ENCODE measurements at regions not wholly inside any gene's neighbourhood (a gene's known extent, or its start where the extent isn't known, plus 50 kb on each side); places are given as distances from the start of the nearest gene placed in this dataset.

GRCh38 chr5:112625689-112626438 is 111.8 kb upstream of the APC start:
- no peak for DNase-seq (ENCODE audit: low read depth)

DNA sequence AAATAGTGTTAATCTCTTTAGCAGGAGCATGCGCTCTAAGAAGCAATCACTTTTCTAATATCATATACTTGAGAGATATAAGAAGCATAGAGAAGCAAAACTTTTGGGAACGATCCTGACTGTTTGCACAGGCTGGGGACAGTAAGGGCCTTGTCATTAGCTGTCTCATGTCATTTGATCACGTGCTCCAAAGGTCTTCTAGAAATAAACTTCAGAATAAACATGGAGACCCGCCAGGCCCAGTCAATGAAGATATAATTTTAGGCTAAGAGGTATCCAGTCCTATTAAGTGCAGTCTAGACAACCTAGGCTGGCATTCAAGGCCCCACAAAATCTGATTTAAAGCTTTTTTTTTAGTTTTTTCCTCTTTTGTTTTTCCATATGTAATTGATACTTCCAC is 111.0 kb upstream of the APC start:
- no peak for DNase-seq (ENCODE audit: low read depth)

DNA sequence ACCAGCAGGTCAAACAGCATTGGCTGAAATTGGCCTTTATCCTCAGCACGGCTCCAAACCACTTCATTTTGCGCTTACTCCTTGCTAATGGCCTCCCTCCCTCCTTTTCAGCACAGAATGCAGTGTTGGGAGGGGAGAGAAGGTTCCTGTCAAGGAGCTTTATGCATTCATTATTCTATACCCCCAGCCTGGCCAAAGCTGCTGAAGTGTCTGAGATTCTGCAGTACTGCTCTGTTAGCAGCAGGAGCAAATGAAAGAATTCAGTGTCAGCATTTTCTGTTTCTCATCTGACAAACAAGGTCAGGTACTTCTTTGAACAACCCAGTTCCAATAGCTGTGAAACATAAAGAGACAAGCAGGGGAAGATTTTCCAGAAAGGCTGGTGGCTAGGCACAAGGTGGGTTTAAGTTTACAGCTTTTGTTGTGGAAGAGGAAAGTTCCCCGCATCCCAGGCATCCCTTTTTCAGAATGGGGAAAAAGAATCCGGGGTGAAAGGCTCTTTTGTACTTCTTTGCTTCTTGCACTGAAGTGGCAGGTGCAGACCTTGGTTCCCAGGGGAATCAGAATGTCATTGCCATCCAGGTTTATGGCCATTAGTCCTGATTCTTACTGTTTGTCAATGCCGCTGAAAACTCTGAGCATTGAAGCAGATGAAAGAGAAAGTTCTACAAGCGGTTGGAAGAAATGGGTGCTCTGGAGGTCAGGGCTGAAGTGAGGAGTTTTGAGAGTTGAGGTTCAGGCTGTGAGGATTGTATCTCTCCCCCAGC is 109.3 kb upstream of the APC start:
- no peak for DNase-seq (ENCODE audit: low read depth)

DNA sequence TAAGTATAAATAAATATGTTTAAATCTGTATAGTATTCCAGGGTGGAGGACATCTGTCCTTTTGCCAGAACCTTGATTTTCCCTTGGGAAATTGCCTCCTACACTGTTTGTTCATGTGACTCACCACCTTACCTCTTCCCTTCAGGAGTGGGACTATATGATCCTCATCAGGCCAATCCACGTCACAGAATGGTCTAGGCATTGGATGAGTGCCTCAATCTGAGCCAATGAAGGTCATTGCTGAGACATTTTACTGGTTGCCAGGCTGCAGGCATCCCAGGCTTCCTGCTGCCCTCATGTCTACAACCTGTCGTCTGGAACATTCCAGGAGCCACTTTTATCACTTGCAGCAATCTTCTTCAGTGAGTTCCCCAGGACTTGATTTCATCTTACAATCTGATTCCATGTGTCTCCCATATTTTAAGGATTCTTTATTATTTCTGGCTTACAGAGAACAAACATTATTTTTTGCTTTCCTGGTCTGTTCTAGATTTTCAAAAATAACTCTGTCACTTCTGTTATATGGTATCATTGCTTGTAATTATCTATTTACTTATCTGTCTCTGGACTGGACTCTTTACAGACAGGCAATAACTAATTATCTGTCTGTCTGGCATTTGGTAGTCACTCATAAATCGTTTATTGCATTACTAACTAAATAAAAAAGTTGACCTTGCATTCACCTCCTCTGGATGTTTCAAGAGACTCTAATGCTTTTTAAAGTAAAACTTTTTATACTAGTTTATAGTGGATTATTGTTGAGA is 107.3 kb upstream of the APC start:
- DNase-seq (ENCODE audit: low read depth) = no peak

DNA sequence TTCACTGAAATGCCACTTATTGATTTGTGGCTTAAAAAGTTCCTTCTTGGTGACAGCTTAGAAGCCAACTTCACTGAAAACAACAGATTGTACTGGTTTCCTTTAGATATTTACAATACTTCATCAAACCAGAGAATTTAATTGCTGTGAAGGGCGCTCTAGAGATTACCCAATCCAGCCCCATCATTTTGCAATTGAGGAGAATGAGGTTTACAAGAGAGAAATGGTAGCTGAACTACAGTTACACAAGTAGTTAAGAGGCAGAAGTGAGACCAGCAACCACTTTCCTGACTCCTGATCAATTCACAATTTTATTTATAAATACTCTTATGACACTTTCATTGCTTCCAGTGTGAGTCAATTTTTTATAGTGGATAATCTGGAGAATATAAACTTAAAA is 103.5 kb upstream of the APC start:
- no peak for DNase-seq (ENCODE audit: low read depth)

- no peak for DNase-seq (ENCODE audit: low read depth)
These were observed 102.9 kb upstream of the APC start for GRCh38 chr5:112634796-112635195.

DNA sequence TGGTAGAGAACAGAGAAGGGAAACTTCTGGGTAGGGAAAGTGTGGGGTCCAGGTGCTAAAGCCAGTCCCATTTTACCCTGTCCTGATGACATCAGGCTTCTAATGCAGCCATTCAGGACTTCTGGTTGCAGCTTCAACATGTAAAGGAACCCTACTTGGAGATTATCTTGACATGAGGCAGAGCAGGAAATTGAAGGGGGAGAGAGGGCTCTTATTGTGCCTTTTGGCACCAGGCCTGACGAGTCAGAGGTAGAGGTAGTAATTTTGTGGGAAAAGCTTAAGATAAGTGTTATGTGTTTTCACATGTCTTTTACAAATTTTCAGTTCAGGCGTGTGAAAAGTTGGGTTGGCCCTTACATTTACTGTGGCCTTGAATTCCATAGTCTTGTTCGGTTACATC is 102.4 kb upstream of the APC start:
- no peak for DNase-seq (ENCODE audit: low read depth)

GRCh38 chr5:112635771-112636731 is 101.6 kb upstream of the APC start:
- no peak for DNase-seq (ENCODE audit: low read depth)

DNA sequence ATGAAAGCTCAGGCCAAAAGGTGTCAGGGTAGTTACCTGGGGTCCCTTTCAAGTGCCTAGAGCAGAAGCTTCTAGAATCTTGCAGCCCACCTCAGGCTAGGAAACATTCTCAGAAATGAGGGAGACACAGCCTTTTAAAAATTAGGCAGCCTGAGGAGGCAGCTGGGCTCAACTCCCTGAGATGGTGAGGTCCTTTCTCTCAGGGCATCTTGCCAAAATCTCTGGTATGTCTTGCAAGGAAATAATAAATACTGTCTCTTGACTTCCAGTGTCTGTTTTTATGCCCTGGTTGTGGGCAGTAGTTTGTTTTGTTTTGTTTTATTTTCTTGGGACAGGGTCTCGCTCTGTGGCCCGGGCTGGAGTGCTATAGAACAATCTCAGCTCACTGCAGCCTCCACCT is 100.9 kb upstream of the APC start:
- no peak for DNase-seq (ENCODE audit: low read depth)

DNA sequence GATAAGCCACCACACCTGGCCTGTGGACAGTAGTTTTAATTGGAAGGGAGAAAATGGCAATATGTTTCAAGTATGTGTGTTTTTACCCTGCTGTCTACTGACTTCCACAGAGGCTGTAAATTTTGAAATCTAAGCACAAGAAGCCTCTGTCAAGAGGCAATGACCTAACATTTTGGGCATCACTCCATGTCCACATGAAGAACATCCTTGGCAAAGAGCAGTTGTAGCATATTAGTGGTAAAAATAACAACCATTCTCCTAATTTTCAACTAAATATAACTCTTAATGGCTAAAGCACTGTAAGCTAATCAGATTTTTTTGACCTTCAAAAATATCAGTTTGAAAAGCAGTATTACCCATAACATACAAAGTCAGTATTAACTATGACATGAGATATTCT is 100.3 kb upstream of the APC start:
- DNase-seq (ENCODE audit: low read depth) = no peak

DNA sequence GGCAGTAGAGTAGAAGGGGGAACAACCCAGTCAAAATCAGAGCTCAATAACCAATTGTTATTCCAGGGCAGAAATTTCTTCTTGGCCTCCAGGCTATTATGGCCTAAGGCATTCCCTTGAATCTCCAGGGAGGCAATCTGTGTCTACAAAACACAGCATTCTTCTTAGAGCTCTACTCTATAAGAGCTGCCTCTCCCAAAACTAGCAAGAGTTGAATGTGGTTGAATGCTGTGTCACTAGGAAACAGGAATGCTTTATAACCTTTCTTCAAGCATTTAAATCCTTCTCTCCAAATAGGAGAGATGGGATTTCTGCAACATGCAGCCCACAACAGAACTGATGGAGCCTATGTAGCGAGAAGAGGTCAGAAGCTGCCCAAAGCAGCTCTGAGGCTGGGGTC is 97.1 kb upstream of the APC start:
- no peak for DNase-seq (ENCODE audit: low read depth)

GRCh38 chr5:112641515-112642110 is 96.1 kb upstream of the APC start:
- no peak for DNase-seq (ENCODE audit: low read depth)

- no peak for DNase-seq (ENCODE audit: low read depth)
These were observed 94.8 kb upstream of the APC start for GRCh38 chr5:112642885-112643284.

GRCh38 chr5:112643339-112643971 is 94.2 kb upstream of the APC start:
- DNase-seq (ENCODE audit: low read depth) = peak; percentile 25

- DNase-seq (ENCODE audit: low read depth) = no peak
These were observed 91.3 kb upstream of the APC start for GRCh38 chr5:112646139-112646936.

DNA sequence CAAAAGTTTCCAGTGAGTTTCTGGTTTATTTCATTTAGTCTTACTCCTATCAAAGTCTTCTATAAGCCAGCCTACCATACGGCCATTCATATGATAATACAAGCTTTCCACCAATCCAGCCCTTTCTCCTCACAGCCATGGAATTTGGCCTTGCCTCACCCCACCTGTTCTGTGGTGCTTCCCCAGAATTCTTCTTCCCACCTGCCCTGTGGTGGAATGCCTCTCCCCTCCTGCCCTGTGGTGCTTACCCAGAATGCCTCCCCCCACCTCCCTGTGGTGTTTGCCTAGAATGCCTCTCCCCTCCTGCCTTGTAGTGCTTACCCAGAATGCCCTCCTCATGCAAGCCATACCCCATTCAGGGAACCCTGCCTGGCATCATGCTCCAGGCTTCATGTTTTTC is 90.3 kb upstream of the APC start:
- DNase-seq (ENCODE audit: low read depth) = no peak

DNA sequence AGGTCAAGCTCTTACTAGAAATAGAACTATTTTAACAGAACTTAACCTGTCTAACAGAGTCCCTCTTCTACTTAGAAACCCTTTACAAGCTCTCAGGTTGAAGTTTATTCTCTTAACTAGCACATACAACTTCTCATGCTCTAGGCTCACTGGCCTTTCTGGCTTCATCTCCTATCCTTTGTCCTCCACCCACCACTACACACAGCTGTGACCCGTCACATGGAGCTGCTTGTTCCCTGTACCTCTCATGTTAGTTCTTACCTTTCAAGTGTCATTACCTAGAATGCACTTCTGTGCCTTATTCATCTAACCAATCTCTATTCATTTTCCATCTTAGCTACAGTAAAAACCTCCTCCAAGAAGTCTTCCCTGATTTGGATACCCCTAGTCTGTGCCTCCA is 89.4 kb upstream of the APC start:
- no peak for DNase-seq (ENCODE audit: low read depth)

GRCh38 chr5:112649882-112650281 is 87.8 kb upstream of the APC start:
- no peak for DNase-seq (ENCODE audit: low read depth)

GRCh38 chr5:112653638-112654205 is 84.0 kb upstream of the APC start:
- no peak for DNase-seq (ENCODE audit: low read depth)

DNA sequence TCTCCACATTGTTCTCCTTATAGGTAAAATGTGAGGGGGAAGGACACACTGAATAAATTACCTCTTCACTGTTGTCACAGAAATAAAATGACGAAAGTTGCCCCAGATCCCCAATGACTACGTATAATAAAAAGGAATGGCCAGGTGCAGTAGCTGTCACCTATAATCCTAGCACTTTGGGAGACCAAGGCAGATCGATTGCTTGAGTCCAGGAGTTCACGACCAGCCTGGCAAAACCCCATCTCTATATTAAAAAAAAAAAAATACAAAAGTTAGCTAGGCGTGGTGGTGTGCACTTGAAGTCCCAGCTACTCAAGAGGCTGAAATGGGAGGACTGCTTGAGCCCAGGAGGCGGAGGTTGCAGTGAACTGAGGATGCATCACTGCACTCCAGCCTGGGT is 82.2 kb upstream of the APC start:
- no peak for DNase-seq (ENCODE audit: low read depth)
